Retinal pigment epithelial cell (primary cell): ENCODE measurements at regions not wholly inside any gene's neighbourhood (a gene's known extent, or its start where the extent isn't known, plus 50 kb on each side); places are given as distances from the start of the nearest gene placed in this dataset.

Experiments
- DNase-seq: peaks from one replicate; pipeline ENCODE4 v3.0.0-alpha.2; 2010; ENCODE audit warnings: low read depth
- H3K4me3 ChIP-seq: 2 replicates; pipeline ENCODE4 v1.5.1; 2011; ENCODE audit warnings: mild to moderate bottlenecking, low read length, control low read depth, moderate library complexity
- CTCF ChIP-seq: conservative IDR thresholded peaks from 2 replicates; pipeline ENCODE4 v1.5.1; 2011; ENCODE audit warnings: low read depth, low read length, control low read depth, inconsistent platforms

- no peak for DNase-seq
- no peak for TF ChIP-seq CTCF
- H3K4me3 ChIP-seq, result no peak overlapping the region
Measured at GRCh38 chrX:99468993-99469392, 941.1 kb downstream of the PCDH19 start.

GRCh38 chrX:99461223-99461622 lies 948.9 kb downstream of the PCDH19 start:
- DNase-seq, result no peak
- no peak for TF ChIP-seq CTCF
- no peak overlapping the region for H3K4me3 ChIP-seq

GRCh38 chrX:99445336-99445735 lies 964.7 kb downstream of the PCDH19 start:
- no peak overlapping the region for H3K4me3 ChIP-seq
- TF ChIP-seq CTCF, result no peak
- DNase-seq, result no peak

DNA sequence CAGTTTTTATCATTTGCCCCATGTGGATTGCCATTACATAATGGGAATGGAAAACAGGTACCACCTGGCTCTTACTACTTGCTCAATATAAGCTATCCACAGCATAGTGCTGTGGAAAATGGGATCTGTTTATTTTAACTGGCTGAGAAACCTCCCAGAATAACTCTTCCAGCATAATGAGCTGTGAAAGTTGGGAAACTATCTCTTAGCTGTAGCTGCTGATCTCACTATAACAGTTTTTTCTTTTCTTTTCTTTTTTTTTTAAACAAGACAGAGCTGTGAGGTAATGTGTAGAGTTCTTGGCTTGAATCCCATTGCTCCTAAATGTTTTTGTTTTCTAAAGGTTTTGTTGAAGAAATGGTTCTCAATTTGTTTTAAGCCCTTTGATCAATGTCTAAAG lies 988.3 kb downstream of the PCDH19 start:
- no peak for DNase-seq
- no peak for TF ChIP-seq CTCF

GRCh38 chrX:99415470-99415869 lies 994.6 kb downstream of the PCDH19 start:
- no peak for TF ChIP-seq CTCF
- H3K4me3 ChIP-seq, result no peak overlapping the region
- no peak for DNase-seq

More for the DNA sequence above, 988.3 kb downstream of the PCDH19 start:
- no peak overlapping the region for H3K4me3 ChIP-seq

DNA sequence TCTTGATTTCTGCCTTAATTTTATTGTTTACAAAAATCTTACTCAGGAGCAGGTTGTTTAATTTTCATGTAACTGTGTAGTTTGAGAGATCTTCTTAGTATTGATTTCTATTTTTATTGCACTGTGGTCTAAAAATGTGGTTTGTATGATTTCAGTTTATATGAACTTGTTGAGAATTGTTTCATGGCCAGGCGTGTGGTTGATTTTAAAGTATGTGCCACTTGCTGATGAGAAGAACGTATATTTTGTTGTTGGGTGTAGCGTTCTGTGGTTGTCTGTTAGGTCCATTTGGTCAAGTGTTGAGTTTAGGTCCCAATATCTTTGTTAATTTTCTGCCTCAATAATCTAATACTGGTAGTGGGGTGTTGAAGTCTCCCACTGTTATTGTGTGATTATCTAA lies 996.8 kb downstream of the PCDH19 start:
- no peak overlapping the region for H3K4me3 ChIP-seq
- no peak for DNase-seq
- no peak for TF ChIP-seq CTCF

- DNase-seq, result no peak
- TF ChIP-seq CTCF, result no peak
- no peak overlapping the region for H3K4me3 ChIP-seq
Measured at GRCh38 chrX:99398545-99398944, 1011.5 kb downstream of the PCDH19 start.
